Stomach smooth muscle (tissue), 2 donors: ENCODE measurements at regions not wholly inside any gene's neighbourhood (a gene's known extent, or its start where the extent isn't known, plus 50 kb on each side); places are given as distances from the start of the nearest gene placed in this dataset.

Experiments
- H3K27ac ChIP-seq: one replicate; pipeline ENCODE4 v1.7.0; 2013; ENCODE audit warnings: mild to moderate bottlenecking, low read length, inconsistent platforms
- H3K27me3 ChIP-seq, 2 donors: one replicate each; pipeline ENCODE4 v1.7.0; 2013; ENCODE audit warnings: low read length in 2 of 2; ENCODE audit not compliant: insufficient read depth in 2 of 2, control insufficient read depth in 1 of 2
- H3K36me3 ChIP-seq, 2 donors: one replicate each; pipeline ENCODE4 v1.7.0; 2013; ENCODE audit warnings: low read length in 2 of 2; ENCODE audit not compliant: control insufficient read depth in 2 of 2, insufficient read depth in 2 of 2
- H3K4me1 ChIP-seq: one replicate; pipeline ENCODE4 v1.7.0; 2013; ENCODE audit warnings: low read length; ENCODE audit not compliant: control insufficient read depth, insufficient read depth
- H3K4me3 ChIP-seq, 2 donors: one replicate each; pipeline ENCODE4 v1.7.0; 2013; ENCODE audit warnings: low read length in 2 of 2
- H3K9ac ChIP-seq, 2 donors: one replicate each; pipeline ENCODE4 v1.7.0; 2013; ENCODE audit warnings: low read length in 2 of 2, mild to moderate bottlenecking in 1 of 2
- H3K9me3 ChIP-seq, 2 donors: one replicate each; pipeline ENCODE4 v1.7.0; 2013; ENCODE audit warnings: low read length in 2 of 2; ENCODE audit not compliant: control insufficient read depth in 2 of 2
- donor health status: healthy.
- donor health status: Pancreatic carcinoma.

DNA sequence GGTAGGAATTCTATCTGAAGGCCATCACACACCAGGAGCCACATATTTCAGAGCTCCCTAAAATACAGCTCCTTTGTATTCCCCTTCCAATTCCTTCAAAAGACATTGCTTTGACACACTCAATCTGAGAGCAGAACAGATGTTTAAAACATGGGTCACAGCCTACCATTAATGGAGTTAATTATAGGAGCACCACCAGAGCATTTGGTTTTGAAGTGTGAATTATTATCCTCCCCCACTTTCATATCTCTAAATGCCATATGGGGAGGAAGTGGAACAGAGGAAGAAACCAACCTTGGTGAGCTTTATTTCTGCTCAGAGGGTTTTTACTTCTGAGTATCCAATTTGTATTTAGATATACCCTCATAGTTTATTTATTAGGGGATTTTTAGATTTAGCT lies 50.7 kb upstream of the TNFRSF21 start:
- Histone ChIP-seq H3K9ac (no peak overlapping the region), H3K36me3 (no peaks in the 10 kb centered on the region), H3K4me3 (no peak overlapping the region), H3K9me3 (no peaks in the 10 kb centered on the region), H3K4me1 (no peaks in the 10 kb centered on the region), H3K27me3 (no peaks in the 10 kb centered on the region), H3K27ac (no peak overlapping the region)

DNA sequence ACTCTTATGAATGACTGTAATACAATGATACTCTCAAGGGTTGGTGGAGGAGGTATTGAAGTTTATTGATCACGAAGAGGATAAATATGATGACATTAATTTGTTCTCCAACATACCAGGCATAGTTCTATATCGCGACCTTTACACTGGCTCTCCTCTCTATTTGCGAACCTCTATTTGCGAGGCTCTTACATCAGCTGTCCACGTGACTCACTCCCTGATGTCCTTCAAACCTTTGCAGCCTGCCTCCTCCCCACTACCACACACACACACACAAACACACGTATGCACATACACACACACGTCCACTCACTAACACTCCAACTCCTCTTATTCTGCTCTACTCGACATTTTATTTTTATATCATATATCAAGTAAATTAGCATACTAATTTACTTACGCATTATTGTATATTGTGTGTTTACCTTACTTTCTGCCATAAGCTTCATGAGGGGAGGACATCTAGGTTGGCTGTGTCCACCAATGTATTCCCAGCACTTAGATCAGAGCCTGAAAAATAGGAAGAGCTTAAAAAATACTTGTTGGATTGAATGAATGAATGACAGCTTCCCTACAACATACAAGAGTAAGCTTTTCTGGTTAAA lies 53.3 kb upstream of the TNFRSF21 start:
- no peaks in the 10 kb centered on the region for H3K27me3 ChIP-seq

DNA sequence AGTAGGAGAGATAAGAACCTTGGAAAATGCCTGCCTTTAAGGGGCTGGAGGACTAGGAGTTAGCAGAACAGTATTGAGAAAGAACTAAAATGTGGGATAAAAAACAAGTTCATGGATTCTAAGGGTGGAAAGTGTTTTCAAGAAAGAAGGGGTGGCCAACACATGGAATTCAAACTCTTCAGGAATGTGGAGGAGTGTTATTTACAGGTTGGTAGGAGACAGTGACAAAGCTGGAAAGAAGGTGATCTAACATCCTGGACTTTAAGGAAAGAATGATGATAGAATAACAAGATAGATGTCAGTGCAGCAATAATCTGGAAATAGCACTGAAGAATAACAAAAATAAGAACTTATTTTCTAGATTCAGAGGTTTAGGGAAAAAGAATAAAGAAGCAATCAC lies 54.0 kb upstream of the TNFRSF21 start:
- no peaks in the 10 kb centered on the region for H3K27me3 ChIP-seq
- H3K9me3 ChIP-seq, result no peaks in the 10 kb centered on the region
- H3K4me1 ChIP-seq, result no peaks in the 10 kb centered on the region
- H3K27ac ChIP-seq, result no peak overlapping the region
- no peaks in the 10 kb centered on the region for H3K36me3 ChIP-seq
- H3K9ac ChIP-seq, result no peak overlapping the region
- no peak overlapping the region for H3K4me3 ChIP-seq

More for the DNA sequence above, 53.3 kb upstream of the TNFRSF21 start:
- H3K36me3 ChIP-seq, result no peaks in the 10 kb centered on the region
- no peaks in the 10 kb centered on the region for H3K9me3 ChIP-seq
- no peak overlapping the region for H3K27ac ChIP-seq
- H3K4me3 ChIP-seq, result no peak overlapping the region
- H3K9ac ChIP-seq, result no peak overlapping the region
- no peaks in the 10 kb centered on the region for H3K4me1 ChIP-seq

DNA sequence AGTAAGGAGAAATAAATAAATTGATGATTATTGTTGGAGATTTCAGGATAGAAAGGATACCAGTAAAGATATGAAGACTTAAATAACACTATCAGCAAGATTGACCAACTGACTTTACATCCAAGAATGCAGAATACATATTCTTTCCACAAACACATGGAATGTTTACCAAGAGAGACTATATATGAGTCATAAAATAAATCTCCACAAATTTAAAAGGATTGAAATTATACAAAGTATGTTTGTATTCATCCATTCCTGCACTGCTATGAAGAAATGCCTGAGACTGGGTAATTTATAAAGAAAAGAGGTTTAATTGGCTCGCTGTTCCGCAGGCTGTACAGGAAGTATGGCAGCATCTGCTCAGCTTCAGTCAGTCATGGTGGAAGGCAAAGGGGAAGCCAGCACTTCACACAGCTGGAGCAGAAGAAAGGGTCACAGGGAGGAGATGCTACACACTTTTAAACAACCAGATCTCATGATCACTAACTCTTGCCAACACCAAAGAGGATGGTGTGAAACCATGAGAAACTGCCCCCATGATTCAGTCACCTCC lies 56.7 kb upstream of the TNFRSF21 start:
- Histone ChIP-seq H3K4me1 (no peaks in the 10 kb centered on the region), H3K9ac (no peak overlapping the region), H3K4me3 (no peak overlapping the region)

DNA sequence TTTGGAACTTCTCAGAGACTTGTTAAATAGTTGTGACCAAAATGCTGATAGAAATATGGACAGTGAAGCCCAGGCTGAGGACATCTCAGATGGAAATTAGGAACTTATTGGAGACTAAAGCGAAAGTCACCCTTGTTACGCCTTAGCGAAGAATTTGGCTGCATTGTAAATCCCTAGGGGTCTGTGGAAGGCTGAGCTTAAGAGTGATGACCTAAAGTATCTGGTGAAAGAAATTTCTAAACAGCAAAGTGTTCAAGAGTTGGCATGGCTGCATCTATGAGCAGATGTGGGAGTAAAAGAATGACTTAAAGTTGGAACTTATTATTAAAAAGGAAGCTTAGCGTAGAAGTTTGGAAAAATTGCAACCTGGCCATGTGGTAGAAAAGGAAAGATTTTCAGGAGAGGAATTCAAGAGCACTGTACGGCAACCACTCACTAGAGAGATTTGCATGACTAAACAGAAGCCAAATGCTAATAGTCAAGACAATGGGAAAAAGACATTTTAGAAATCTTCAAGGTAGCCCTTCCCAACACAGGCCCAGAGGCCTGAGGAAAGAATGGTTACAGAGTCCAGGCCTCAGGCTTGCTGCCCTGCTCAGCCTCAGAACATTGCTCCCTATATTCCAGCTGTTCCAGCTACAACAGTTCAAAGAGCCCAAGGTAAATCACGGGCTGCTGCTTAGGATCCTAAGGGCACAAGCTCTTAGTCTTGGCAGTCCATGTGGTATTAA lies 61.6 kb upstream of the TNFRSF21 start:
- Histone ChIP-seq H3K27ac (no peak overlapping the region), H3K9ac (no peak overlapping the region), H3K27me3 (no peaks in the 10 kb centered on the region)

More for the DNA sequence above, 56.7 kb upstream of the TNFRSF21 start:
- Histone ChIP-seq H3K27me3 (no peaks in the 10 kb centered on the region), H3K27ac (no peak overlapping the region), H3K36me3 (no peaks in the 10 kb centered on the region), H3K9me3 (no peaks in the 10 kb centered on the region)

DNA sequence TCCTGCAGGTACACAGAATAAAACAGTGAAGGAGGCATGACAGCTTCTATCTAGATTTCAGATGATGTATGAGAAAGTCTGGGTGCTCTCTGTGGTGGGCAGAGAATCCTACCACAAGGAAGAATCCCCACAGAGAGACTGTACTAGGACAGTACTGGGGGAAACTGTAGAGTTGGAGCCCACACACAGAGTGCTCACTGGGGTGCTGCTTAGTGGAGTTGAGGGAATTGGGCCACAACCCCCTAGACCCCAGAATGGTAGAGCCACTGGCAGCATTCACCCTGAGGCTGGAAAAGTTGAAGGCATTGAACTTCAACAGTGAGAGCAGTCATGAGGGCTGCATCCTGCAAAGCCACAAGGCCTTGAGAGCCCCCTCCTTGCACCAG lies 62.2 kb upstream of the TNFRSF21 start:
- H3K4me3 ChIP-seq, result no peak overlapping the region
- no peak overlapping the region for H3K27ac ChIP-seq
- H3K27me3 ChIP-seq, result no peaks in the 10 kb centered on the region
- peaks cover 2% of the 10 kb centered on the region for H3K4me1 ChIP-seq
- H3K9me3 ChIP-seq, result no peaks in the 10 kb centered on the region
- no peaks in the 10 kb centered on the region for H3K36me3 ChIP-seq
- H3K9ac ChIP-seq, result no peak overlapping the region

More for the DNA sequence above, 61.6 kb upstream of the TNFRSF21 start:
- H3K36me3 ChIP-seq, result no peaks in the 10 kb centered on the region
- no peaks in the 10 kb centered on the region for H3K9me3 ChIP-seq
- H3K4me3 ChIP-seq, result no peak overlapping the region
- peaks cover 2% of the 10 kb centered on the region for H3K4me1 ChIP-seq

DNA sequence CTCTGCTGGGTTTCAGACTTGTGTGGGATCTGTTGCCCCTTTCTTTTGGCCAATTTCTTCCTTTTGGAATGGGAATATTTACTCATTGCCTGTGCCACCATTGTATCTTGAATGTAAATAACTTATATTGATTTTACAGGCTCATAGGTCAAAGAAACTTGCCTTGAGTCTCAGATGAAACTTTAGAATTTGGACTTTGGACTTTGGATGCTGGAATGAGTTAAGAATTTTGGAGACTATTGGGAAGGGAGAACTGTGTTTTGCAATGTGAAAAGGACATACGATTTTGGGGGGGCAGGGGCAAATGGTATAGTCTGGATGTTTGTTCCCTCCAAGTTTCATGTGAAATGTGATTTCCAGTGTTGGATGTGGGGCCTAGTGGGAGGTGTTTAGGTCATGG lies 62.6 kb upstream of the TNFRSF21 start:
- H3K27me3 ChIP-seq, result no peaks in the 10 kb centered on the region
- no peak overlapping the region for H3K27ac ChIP-seq
- no peaks in the 10 kb centered on the region for H3K9me3 ChIP-seq
- H3K4me3 ChIP-seq, result no peak overlapping the region
- H3K4me1 ChIP-seq, result peaks cover 2% of the 10 kb centered on the region
- H3K36me3 ChIP-seq, result no peaks in the 10 kb centered on the region
- H3K9ac ChIP-seq, result no peak overlapping the region

DNA sequence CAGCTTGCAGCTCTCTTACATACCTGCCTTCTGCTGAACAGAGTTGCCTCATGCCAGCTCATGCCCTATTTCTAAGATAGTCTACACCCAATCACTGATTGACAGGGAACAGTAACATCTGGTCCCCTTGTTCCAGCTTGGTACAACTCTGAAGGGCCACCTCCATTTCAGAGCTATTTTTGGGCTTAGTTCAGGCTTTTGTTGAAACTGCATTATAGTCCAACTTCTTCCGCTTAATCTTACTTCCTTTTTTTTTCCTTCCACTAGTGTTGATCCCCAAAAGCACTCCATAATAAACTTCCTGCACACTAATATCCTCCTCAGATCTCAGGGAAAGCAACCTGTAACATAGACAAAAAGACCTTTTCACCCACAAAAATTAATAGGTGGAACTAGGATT lies 65.7 kb upstream of the TNFRSF21 start:
- Histone ChIP-seq H3K9ac (no peak overlapping the region), H3K36me3 (no peaks in the 10 kb centered on the region), H3K9me3 (no peaks in the 10 kb centered on the region), H3K27me3 (no peaks in the 10 kb centered on the region), H3K4me1 (peaks cover 2% of the 10 kb centered on the region), H3K4me3 (no peak overlapping the region), H3K27ac (no peak overlapping the region)

DNA sequence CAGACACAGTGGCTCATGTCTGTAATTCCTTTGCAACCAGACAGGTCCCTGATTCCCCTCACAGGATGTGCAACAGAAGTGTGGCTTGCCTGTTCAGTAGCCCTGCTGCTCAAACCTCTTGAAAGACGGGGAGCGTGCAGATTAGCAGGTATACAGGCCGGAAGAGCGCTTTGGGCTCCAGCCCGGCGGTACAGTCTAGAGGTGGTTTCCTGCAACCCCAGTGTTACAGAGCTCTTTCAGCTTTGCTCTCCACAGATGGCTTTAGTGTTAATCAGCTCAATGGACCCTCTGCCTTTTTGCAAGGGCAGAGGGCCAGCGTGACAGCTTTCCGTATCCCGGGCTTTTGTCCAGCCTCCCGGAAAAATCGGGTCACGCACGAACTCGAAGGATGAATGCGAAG lies 67.2 kb upstream of the TNFRSF21 start:
- Histone ChIP-seq H3K27me3 (no peaks in the 10 kb centered on the region), H3K9me3 (no peaks in the 10 kb centered on the region), H3K4me3 (no peak overlapping the region), H3K36me3 (no peaks in the 10 kb centered on the region), H3K9ac (no peak overlapping the region), H3K4me1 (no peaks in the 10 kb centered on the region), H3K27ac (no peak overlapping the region)

DNA sequence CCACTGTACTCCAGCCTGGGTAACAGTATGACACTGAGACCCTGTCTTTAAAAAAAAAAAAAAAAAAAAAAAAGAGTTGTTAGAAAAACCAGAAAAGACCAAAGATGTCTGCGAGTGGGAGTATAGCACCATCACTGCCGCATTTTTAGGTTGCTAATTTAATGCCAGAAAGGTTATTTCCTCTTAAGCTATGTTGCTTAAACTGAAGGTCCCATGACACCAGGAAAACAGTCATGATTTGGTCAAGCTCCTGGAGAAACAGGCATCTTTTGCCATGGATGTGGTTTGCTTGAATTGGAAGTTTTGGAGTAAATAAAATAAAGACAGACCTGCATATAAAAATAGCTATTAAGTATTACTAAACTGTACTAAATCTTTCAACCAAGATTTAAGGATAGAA lies 68.3 kb upstream of the TNFRSF21 start:
- Histone ChIP-seq H3K27me3 (no peaks in the 10 kb centered on the region), H3K9ac (no peak overlapping the region), H3K36me3 (no peaks in the 10 kb centered on the region), H3K4me1 (no peaks in the 10 kb centered on the region), H3K4me3 (no peak overlapping the region), H3K27ac (no peak overlapping the region), H3K9me3 (no peaks in the 10 kb centered on the region)

DNA sequence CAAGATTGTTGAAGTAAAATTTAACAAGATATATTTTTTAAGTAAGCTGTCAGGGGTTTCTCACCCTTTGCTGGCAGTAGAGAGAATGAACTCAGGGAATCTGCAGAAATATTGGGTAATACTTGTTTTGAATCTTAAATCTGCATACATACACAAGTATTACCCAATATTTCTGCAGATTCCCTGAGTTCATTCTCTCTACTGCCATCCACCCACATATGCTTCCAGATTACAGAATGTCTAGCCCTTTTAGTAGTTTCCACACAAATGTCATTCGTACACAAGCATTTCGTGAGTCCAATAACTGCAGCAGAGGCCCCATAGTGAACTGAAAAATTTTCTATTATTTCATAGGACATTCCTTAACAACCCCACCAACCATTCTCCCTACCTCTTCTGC lies 69.6 kb upstream of the TNFRSF21 start:
- H3K36me3 ChIP-seq, result no peaks in the 10 kb centered on the region

More for the DNA sequence above, 69.6 kb upstream of the TNFRSF21 start:
- no peak overlapping the region for H3K9ac ChIP-seq
- no peaks in the 10 kb centered on the region for H3K27me3 ChIP-seq
- H3K27ac ChIP-seq, result no peak overlapping the region
- no peaks in the 10 kb centered on the region for H3K9me3 ChIP-seq
- H3K4me3 ChIP-seq, result no peak overlapping the region
- no peaks in the 10 kb centered on the region for H3K4me1 ChIP-seq
